WTC11 (cell line): ENCODE measurements at regions not wholly inside any gene's neighbourhood (a gene's known extent, or its start where the extent isn't known, plus 50 kb on each side); places are given as distances from the start of the nearest gene placed in this dataset.
"Not testable (repeated sequence)": the region's sequence is repeated elsewhere in the genome, so short reads cannot be mapped to it uniquely, and the experiment has no call there.

ENCODE experiments used
- ATAC-seq: fragments of 200-7000 bp; cut with Tn5 transposase; 2 replicates; pipeline ENCODE4 v1.10.0; 2021; ENCODE audit warnings: mild to moderate bottlenecking, moderate library complexity
- CTCF ChIA-PET: fragments of 300-600 bp; sonication (Branson Sonifier 250); formaldehyde crosslinking; loops from one replicate; lab custom pipeline; 2021; ENCODE audit warnings: antibody characterized with exemption; lab: Charles Lee
- POLR2A ChIA-PET: fragments of 350-600 bp; sonication (Branson Sonifier 250); formaldehyde crosslinking; loops from one replicate; lab custom pipeline; 2021; ENCODE audit warnings: antibody characterized with exemption; lab: Charles Lee
- DNase-seq: peaks from one replicate; pipeline ENCODE4 v3.0.0; 2021; ENCODE audit warnings: low spot score
- H3K27ac Mint-ChIP-seq: 2 replicates; pipeline ENCODE4 v1.8.0; 2021; ENCODE audit warnings: mixed read lengths
- H3K27me3 Mint-ChIP-seq: 2 replicates; pipeline ENCODE4 v1.8.0; 2021; ENCODE audit warnings: low read depth, mild to moderate bottlenecking, moderate library complexity, mixed read lengths
- H3K36me3 Mint-ChIP-seq: 2 replicates; pipeline ENCODE4 v1.8.0; 2021; ENCODE audit warnings: mixed read lengths
- H3K4me1 Mint-ChIP-seq: 2 replicates; pipeline ENCODE4 v1.8.0; 2022; ENCODE audit warnings: mixed read lengths
- H3K4me3 Mint-ChIP-seq: 2 replicates; pipeline ENCODE4 v1.8.0; 2021; ENCODE audit warnings: mild to moderate bottlenecking, moderate library complexity, mixed read lengths
- H3K9me3 Mint-ChIP-seq: 2 replicates; pipeline ENCODE4 v1.8.0; 2021; ENCODE audit warnings: mixed read lengths
- CDX4 ChIP-seq: fragments of 250-450 bp; sonication (Bioruptor Pico); IDR thresholded peaks from 2 replicates; pipeline ENCODE4 v1.9.0; 2021; ENCODE audit warnings: moderate library complexity, mild to moderate bottlenecking, inconsistent platforms, borderline replicate concordance
- CREB1 ChIP-seq: sonication (generic); formaldehyde crosslinking; IDR thresholded peaks from 2 replicates; pipeline ENCODE4 v1.8.0; 2023; ENCODE audit warnings: mild to moderate bottlenecking, missing genetic modification reagents
- CTCF ChIP-seq: fragments of 200-600 bp; IDR thresholded peaks from 2 replicates; pipeline ENCODE4 v1.8.0; 2022; ENCODE audit warnings: antibody characterized with exemption
- ERG ChIP-seq: fragments of 250-450 bp; sonication (Bioruptor Pico); IDR thresholded peaks from 2 replicates; pipeline ENCODE4 v1.8.0; 2021; ENCODE audit warnings: mild to moderate bottlenecking
- FOXJ3 ChIP-seq: sonication (generic); formaldehyde crosslinking; IDR thresholded peaks from 2 replicates; pipeline ENCODE4 v1.9.0; 2021; ENCODE audit warnings: missing genetic modification reagents, mild to moderate bottlenecking, borderline replicate concordance
- FOXP1 ChIP-seq: sonication (generic); formaldehyde crosslinking; IDR thresholded peaks from 2 replicates; pipeline ENCODE4 v1.8.0; 2022; ENCODE audit warnings: missing genetic modification reagents, mild to moderate bottlenecking, moderate library complexity, borderline replicate concordance
- GABPB1 ChIP-seq: sonication (generic); formaldehyde crosslinking; IDR thresholded peaks from 2 replicates; pipeline ENCODE4 v1.8.1; 2023; ENCODE audit warnings: mild to moderate bottlenecking, missing genetic modification reagents
- GRHL2 ChIP-seq: fragments of 250-450 bp; sonication (Bioruptor Pico); IDR thresholded peaks from 2 replicates; pipeline ENCODE4 v1.8.0; 2022; ENCODE audit warnings: mild to moderate bottlenecking, moderate library complexity; ENCODE audit not compliant: insufficient replicate concordance, severe bottlenecking
- NFYB ChIP-seq: sonication (generic); formaldehyde crosslinking; conservative IDR thresholded peaks from 2 replicates; pipeline ENCODE4 v1.8.0; 2022; ENCODE audit warnings: low read depth, missing genetic modification reagents
- NR1H2 ChIP-seq: sonication (generic); formaldehyde crosslinking; IDR thresholded peaks from 2 replicates; pipeline ENCODE4 v1.9.0; 2021; ENCODE audit warnings: mild to moderate bottlenecking, moderate library complexity, missing genetic modification reagents
- SMAD3 ChIP-seq: sonication (generic); formaldehyde crosslinking; IDR thresholded peaks from 2 replicates; pipeline ENCODE4 v1.8.0; 2022; ENCODE audit warnings: missing genetic modification reagents, mild to moderate bottlenecking, borderline replicate concordance
- SMAD4 ChIP-seq: sonication (generic); formaldehyde crosslinking; IDR thresholded peaks from 2 replicates; pipeline ENCODE4 v1.8.0; 2022; ENCODE audit warnings: mild to moderate bottlenecking, missing genetic modification reagents
- SP1 ChIP-seq: sonication (generic); formaldehyde crosslinking; conservative IDR thresholded peaks from 2 replicates; pipeline ENCODE4 v1.8.1; 2022; ENCODE audit warnings: missing genetic modification reagents
- TCF7 ChIP-seq: sonication (generic); formaldehyde crosslinking; IDR thresholded peaks from 2 replicates; pipeline ENCODE4 v1.8.0; 2022; ENCODE audit warnings: mild to moderate bottlenecking, low read depth, missing genetic modification reagents, moderate library complexity
- ZBTB21 ChIP-seq: sonication (generic); formaldehyde crosslinking; IDR thresholded peaks from 2 replicates; pipeline ENCODE4 v1.8.1; 2023; ENCODE audit warnings: mild to moderate bottlenecking, missing genetic modification reagents, borderline replicate concordance
- ZNF232 ChIP-seq: sonication (generic); formaldehyde crosslinking; IDR thresholded peaks from 2 replicates; pipeline ENCODE4 v1.8.0; 2022; ENCODE audit warnings: mild to moderate bottlenecking, missing genetic modification reagents
- ZNF396 ChIP-seq: fragments of 250-450 bp; sonication (Bioruptor Pico); IDR thresholded peaks from 2 replicates; pipeline ENCODE4 v1.8.0; 2021; ENCODE audit warnings: mild to moderate bottlenecking, moderate library complexity, borderline replicate concordance
- ZNF425 ChIP-seq: fragments of 250-450 bp; sonication (Bioruptor Pico); conservative IDR thresholded peaks from 2 replicates; pipeline ENCODE4 v1.9.0; 2021; ENCODE audit warnings: mild to moderate bottlenecking
- ZNF671 ChIP-seq: fragments of 250-450 bp; sonication (Bioruptor Pico); IDR thresholded peaks from 2 replicates; pipeline ENCODE4 v1.8.0; 2021; ENCODE audit warnings: mild to moderate bottlenecking
- TF ChIP-seq, protein P1 (sequence below): sonication (generic); formaldehyde crosslinking; IDR thresholded peaks from 2 replicates; pipeline ENCODE4 v1.8.0; 2022; ENCODE audit warnings: missing genetic modification reagents
- TF ChIP-seq, protein P2 (sequence below): sonication (generic); formaldehyde crosslinking; IDR thresholded peaks from 2 replicates; pipeline ENCODE4 v1.8.0; 2022; ENCODE audit warnings: mild to moderate bottlenecking, missing genetic modification reagents
- TF ChIP-seq, protein P3 (sequence below): sonication (generic); formaldehyde crosslinking; IDR thresholded peaks from 2 replicates; pipeline ENCODE4 v1.8.1; 2023; ENCODE audit warnings: mild to moderate bottlenecking, missing genetic modification reagents

DNA sequence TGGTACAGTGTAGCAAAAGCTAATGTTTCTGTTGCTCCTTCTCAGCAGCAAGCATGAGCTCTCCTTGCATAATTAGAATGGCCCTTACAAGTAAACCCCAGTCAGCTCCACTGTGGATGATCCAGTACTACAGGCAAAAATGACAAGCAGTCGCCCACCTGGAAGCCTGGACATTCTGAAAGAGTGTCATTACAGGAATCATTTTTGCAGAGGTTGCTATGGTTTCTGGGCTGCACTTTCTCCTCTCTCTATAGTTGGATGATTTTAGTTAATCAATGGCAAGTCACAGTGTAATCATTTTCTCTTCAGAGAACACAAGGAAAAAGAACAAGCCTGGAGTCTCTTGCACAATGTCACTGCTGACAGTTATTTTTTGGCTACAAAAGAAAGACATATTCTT is 102.9 kb upstream of the MYO3A start:
- no peak overlapping the region for H3K27ac Mint-ChIP-seq
- no peak for TF ChIP-seq SMAD4 (CRISPR knock-in tag)
- TF ChIP-seq ZBTB21 (CRISPR knock-in tag): no peak
- TF ChIP-seq GRHL2: no peak
- TF ChIP-seq ZNF396: no peak
- no peak for TF ChIP-seq NFYB (CRISPR knock-in tag)
- no peak for TF ChIP-seq ZNF232 (CRISPR knock-in tag)
- TF ChIP-seq CREB1 (CRISPR knock-in tag): no peak
- no peak for TF ChIP-seq SP1 (CRISPR knock-in tag)
- TF ChIP-seq GABPB1 (CRISPR knock-in tag): no peak
- DNase-seq: no peak
- H3K4me1 Mint-ChIP-seq: peaks cover 9% of the 10 kb centered on the region
- no peak for ATAC-seq
- ChIA-PET POLR2A (no interaction called here), CTCF (interaction anchor here (1.0 kb wide), 1 partner anchor 44 kb away, joined by 3 read pairs; no protein-coding TSS in a partner anchor)
- H3K36me3 Mint-ChIP-seq: no peaks in the 10 kb centered on the region
- H3K9me3 Mint-ChIP-seq: peaks cover 5% of the 10 kb centered on the region
- no peaks in the 10 kb centered on the region for H3K27me3 Mint-ChIP-seq
- no peak overlapping the region for H3K4me3 Mint-ChIP-seq

- no peak overlapping the region for H3K27ac Mint-ChIP-seq
- H3K9me3 Mint-ChIP-seq: peaks cover 12% of the 10 kb centered on the region
- no peaks in the 10 kb centered on the region for H3K36me3 Mint-ChIP-seq
- H3K4me1 Mint-ChIP-seq: no peaks in the 10 kb centered on the region
- DNase-seq: no peak
- no peak overlapping the region for H3K4me3 Mint-ChIP-seq
- TF ChIP-seq FOXP1 (CRISPR knock-in tag): no peak
- no peak for TF ChIP-seq ZNF425 (CRISPR knock-in tag)
- no peak for TF ChIP-seq CDX4
- no peak for TF ChIP-seq CTCF
- TF ChIP-seq, protein P1, sequence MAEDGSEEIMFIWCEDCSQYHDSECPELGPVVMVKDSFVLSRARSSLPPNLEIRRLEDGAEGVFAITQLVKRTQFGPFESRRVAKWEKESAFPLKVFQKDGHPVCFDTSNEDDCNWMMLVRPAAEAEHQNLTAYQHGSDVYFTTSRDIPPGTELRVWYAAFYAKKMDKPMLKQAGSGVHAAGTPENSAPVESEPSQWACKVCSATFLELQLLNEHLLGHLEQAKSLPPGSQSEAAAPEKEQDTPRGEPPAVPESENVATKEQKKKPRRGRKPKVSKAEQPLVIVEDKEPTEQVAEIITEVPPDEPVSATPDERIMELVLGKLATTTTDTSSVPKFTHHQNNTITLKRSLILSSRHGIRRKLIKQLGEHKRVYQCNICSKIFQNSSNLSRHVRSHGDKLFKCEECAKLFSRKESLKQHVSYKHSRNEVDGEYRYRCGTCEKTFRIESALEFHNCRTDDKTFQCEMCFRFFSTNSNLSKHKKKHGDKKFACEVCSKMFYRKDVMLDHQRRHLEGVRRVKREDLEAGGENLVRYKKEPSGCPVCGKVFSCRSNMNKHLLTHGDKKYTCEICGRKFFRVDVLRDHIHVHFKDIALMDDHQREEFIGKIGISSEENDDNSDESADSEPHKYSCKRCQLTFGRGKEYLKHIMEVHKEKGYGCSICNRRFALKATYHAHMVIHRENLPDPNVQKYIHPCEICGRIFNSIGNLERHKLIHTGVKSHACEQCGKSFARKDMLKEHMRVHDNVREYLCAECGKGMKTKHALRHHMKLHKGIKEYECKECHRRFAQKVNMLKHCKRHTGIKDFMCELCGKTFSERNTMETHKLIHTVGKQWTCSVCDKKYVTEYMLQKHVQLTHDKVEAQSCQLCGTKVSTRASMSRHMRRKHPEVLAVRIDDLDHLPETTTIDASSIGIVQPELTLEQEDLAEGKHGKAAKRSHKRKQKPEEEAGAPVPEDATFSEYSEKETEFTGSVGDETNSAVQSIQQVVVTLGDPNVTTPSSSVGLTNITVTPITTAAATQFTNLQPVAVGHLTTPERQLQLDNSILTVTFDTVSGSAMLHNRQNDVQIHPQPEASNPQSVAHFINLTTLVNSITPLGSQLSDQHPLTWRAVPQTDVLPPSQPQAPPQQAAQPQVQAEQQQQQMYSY (CRISPR knock-in tag): no peak
- TF ChIP-seq TCF7 (CRISPR knock-in tag): no peak
- no peak for TF ChIP-seq ERG (CRISPR knock-in tag)
- TF ChIP-seq SMAD3 (CRISPR knock-in tag): no peak
- no peak for TF ChIP-seq ZNF671 (CRISPR knock-in tag)
- TF ChIP-seq NR1H2: no peak
- TF ChIP-seq, protein P2, sequence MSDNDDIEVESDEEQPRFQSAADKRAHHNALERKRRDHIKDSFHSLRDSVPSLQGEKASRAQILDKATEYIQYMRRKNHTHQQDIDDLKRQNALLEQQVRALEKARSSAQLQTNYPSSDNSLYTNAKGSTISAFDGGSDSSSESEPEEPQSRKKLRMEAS (CRISPR knock-in tag): no peak
- TF ChIP-seq FOXJ3: no peak
- no peak for TF ChIP-seq CREB1 (CRISPR knock-in tag)
- TF ChIP-seq, protein P3, sequence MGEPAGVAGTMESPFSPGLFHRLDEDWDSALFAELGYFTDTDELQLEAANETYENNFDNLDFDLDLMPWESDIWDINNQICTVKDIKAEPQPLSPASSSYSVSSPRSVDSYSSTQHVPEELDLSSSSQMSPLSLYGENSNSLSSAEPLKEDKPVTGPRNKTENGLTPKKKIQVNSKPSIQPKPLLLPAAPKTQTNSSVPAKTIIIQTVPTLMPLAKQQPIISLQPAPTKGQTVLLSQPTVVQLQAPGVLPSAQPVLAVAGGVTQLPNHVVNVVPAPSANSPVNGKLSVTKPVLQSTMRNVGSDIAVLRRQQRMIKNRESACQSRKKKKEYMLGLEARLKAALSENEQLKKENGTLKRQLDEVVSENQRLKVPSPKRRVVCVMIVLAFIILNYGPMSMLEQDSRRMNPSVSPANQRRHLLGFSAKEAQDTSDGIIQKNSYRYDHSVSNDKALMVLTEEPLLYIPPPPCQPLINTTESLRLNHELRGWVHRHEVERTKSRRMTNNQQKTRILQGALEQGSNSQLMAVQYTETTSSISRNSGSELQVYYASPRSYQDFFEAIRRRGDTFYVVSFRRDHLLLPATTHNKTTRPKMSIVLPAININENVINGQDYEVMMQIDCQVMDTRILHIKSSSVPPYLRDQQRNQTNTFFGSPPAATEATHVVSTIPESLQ (CRISPR knock-in tag): no peak
- TF ChIP-seq, all 79 proteins: peak for 0
- POLR2A ChIA-PET: interaction anchor here (0.6 kb wide), 1 partner anchor 48 kb away, joined by 3 read pairs; no protein-coding TSS in a partner anchor
- no peaks in the 10 kb centered on the region; the same call in 1 of the 2 replicates for H3K27me3 Mint-ChIP-seq
- ATAC-seq: no peak
- CTCF ChIA-PET: interaction anchor here (1.0 kb wide), 1 partner anchor 36 kb away, joined by 3 read pairs; no protein-coding TSS in a partner anchor
Measured at GRCh38 chr10:25839683-25840082, 94.3 kb upstream of the MYO3A start.

DNA sequence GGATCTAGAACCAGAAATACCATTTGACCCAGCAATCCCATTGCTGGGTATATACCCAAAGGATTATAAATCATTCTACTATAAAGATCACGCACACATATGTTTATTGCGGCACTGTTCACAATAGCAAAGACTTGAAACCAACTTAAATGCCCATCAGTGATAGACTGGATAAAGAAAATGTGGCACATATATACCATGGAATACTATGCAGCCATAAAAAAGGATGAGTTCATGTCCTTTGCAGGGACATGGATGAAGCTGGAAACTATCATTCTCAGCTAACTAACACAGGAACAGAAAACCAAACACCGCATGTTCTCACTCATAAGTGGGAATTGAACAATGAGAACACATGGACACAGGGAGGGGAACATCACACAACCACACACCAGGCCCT is 93.2 kb upstream of the MYO3A start:
- H3K27ac Mint-ChIP-seq, H3K27me3 Mint-ChIP-seq, H3K9me3 Mint-ChIP-seq, H3K4me1 Mint-ChIP-seq, CTCF ChIA-PET, POLR2A ChIA-PET, ATAC-seq, DNase-seq, H3K4me3 Mint-ChIP-seq, H3K36me3 Mint-ChIP-seq: not testable (repeated sequence)
